ENCODE measurements at regions not wholly inside any gene's neighbourhood (a gene's known extent, or its start where the extent isn't known, plus 50 kb on each side); places are given as distances from the start of the nearest gene placed in this dataset.
A peak's percentile ranks its signal among the peaks of the same experiment; 100 is the strongest.
"Not testable (repeated sequence)": the region's sequence is repeated elsewhere in the genome, so short reads cannot be mapped to it uniquely, and the experiment has no call there.

GRCh38 chr2:131584380-131584779 is 56.7 kb downstream of the CCDC74A start:
- H3K4me2 ChIP-seq (ENCODE audit: low read depth, low read length, poor library complexity, severe bottlenecking), result no peak overlapping the region
- no peaks in the 10 kb centered on the region for H3K9me3 ChIP-seq (ENCODE audit: low read length)
- H3K79me2 ChIP-seq (ENCODE audit: low read length), result no peaks in the 10 kb centered on the region
- no peaks in the 10 kb centered on the region for H3K9me2 ChIP-seq (replicated peaks; ENCODE audit: insufficient read depth, low read length)
- DNase-seq, result no peak
- no peaks in the 10 kb centered on the region for H3K27me3 ChIP-seq (ENCODE audit: low read length)
- H3K36me3 ChIP-seq (ENCODE audit: insufficient read depth, low read length), result no peaks in the 10 kb centered on the region
- H2AFZ ChIP-seq (ENCODE audit: low read length), result no peak overlapping the region
- no peak overlapping the region for H3K9ac ChIP-seq (ENCODE audit: low read length)
- H3K27ac ChIP-seq (ENCODE audit: low read length), result no peak overlapping the region
- H3K4me3 ChIP-seq (ENCODE audit: low read length), result no peak overlapping the region
- peaks cover 27% of the 10 kb centered on the region for H3K4me1 ChIP-seq (ENCODE audit: low read length)
- no peaks in the 10 kb centered on the region for H4K20me1 ChIP-seq (ENCODE audit: insufficient read depth, low read depth, low read length)

DNA sequence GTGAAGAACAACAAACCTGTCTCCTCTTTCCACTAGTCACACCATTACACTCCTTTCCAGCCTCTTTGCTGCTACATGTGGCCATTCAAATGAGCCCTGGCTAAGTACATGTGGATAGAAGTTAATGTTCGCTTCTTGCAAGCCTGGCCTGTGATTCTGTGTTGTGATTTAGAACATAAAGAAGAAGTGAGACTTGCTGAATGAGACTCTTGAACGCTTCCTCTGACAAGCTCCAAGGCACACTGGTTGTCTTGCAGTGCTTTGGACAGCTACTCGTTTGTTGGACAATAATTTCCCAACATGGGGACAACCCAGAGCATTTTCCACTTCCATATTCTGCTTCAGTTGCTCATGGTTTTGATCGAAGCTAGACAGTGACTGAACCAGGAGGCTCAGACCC is 57.3 kb downstream of the CCDC74A start:
- H3K9ac ChIP-seq (ENCODE audit: low read length), result no peak overlapping the region
- H3K27ac ChIP-seq (ENCODE audit: low read length), result no peak overlapping the region
- H2AFZ ChIP-seq (ENCODE audit: low read length), result 0 out of 2 replicates have a peak overlapping the region, but pooled peaks have one; percentile 18
- no peak overlapping the region for H3K4me2 ChIP-seq (ENCODE audit: low read depth, low read length, poor library complexity, severe bottlenecking)
- H3K27me3 ChIP-seq (ENCODE audit: low read length), result no peaks in the 10 kb centered on the region
- no peaks in the 10 kb centered on the region for H3K79me2 ChIP-seq (ENCODE audit: low read length)
- H3K9me2 ChIP-seq (replicated peaks; ENCODE audit: insufficient read depth, low read length), result no peaks in the 10 kb centered on the region
- no peaks in the 10 kb centered on the region for H3K36me3 ChIP-seq (ENCODE audit: insufficient read depth, low read length)
- DNase-seq, result peak; percentile 66
- H4K20me1 ChIP-seq (ENCODE audit: insufficient read depth, low read depth, low read length), result no peaks in the 10 kb centered on the region
- no peaks in the 10 kb centered on the region for H3K9me3 ChIP-seq (ENCODE audit: low read length)
- H3K4me1 ChIP-seq (ENCODE audit: low read length), result peaks cover 27% of the 10 kb centered on the region
- no peak overlapping the region for H3K4me3 ChIP-seq (ENCODE audit: low read length)

DNA sequence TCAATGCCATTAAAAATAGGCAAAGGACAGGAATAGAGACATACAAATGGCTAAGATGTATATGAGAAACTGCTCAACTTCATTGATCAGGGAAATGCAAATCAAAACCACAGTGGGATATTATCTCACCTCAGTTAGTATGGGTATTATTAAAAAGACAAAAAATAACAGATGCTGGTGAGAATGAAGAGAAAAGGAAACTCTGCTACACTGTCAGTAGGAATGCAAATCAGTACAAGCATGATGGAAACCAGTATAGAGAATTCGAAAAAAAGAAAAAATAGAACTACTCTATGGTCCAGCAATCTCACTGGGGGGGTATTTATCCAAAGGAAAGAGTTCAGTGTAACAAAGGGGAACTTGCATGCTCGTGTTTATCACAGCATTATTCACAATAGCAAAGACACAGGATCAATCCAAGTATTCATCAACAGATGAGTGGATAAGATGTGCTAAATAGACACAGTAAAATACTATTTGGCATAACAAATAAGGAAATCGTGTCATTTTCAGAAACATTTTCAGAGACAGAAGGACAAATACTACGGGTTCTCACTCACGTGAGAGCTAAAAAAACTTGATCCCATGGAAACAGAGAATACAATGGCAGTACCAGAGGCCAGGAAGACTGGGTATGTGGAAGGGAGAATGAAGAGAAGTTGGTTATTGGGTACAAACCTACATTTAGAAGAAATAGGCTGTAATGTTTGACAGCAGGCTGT is 60.6 kb downstream of the CCDC74A start:
- H3K9me2 ChIP-seq (replicated peaks; ENCODE audit: insufficient read depth, low read length), result no peaks in the 10 kb centered on the region
- H3K4me1 ChIP-seq (ENCODE audit: low read length), result peaks cover 27% of the 10 kb centered on the region
- H3K4me3 ChIP-seq (ENCODE audit: low read length), result no peak overlapping the region
- no peaks in the 10 kb centered on the region for H4K20me1 ChIP-seq (ENCODE audit: insufficient read depth, low read depth, low read length)
- H3K27ac ChIP-seq (ENCODE audit: low read length), result no peak overlapping the region
- no peaks in the 10 kb centered on the region for H3K27me3 ChIP-seq (ENCODE audit: low read length)
- H3K36me3 ChIP-seq (ENCODE audit: insufficient read depth, low read length), result no peaks in the 10 kb centered on the region
- H2AFZ ChIP-seq (ENCODE audit: low read length), result no peak overlapping the region
- H3K9me3 ChIP-seq (ENCODE audit: low read length), result no peaks in the 10 kb centered on the region
- DNase-seq, result peak; percentile 57
- H3K9ac ChIP-seq (ENCODE audit: low read length), result no peak overlapping the region
- H3K79me2 ChIP-seq (ENCODE audit: low read length), result no peaks in the 10 kb centered on the region
- H3K4me2 ChIP-seq (ENCODE audit: low read depth, low read length, poor library complexity, severe bottlenecking), result peak overlapping the region; percentile 6

DNA sequence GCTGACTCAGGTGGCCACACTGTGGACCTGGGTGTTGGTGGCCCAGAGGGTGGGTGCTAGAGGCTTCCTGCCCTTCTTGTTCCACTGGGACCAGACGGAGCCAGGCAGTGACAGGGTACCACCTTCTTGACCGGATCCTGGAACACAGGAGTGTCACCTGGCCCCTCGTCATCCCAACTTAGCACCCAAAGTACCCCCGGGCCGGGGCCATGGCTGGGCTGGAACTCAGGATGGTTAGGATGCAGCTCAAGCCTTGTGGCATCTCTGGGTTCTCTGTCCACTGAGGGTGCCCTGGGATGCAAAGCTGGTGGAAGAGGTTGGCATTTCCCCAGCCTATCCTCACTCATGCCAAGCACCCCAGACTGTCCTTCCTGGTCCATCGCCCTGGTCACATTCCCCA is 61.4 kb downstream of the CCDC74A start:
- H3K27ac ChIP-seq (ENCODE audit: low read length); H3K9ac ChIP-seq (ENCODE audit: low read length); H3K4me3 ChIP-seq (ENCODE audit: low read length); H3K4me2 ChIP-seq (ENCODE audit: low read depth, low read length, poor library complexity, severe bottlenecking); DNase-seq; H3K9me2 ChIP-seq (replicated peaks; ENCODE audit: insufficient read depth, low read length); H3K27me3 ChIP-seq (ENCODE audit: low read length); H4K20me1 ChIP-seq (ENCODE audit: insufficient read depth, low read depth, low read length); H2AFZ ChIP-seq (ENCODE audit: low read length); H3K79me2 ChIP-seq (ENCODE audit: low read length); H3K9me3 ChIP-seq (ENCODE audit: low read length); H3K36me3 ChIP-seq (ENCODE audit: insufficient read depth, low read length): not testable (repeated sequence)
- H3K4me1 ChIP-seq (ENCODE audit: low read length), result peaks cover 27% of the 10 kb centered on the region

GRCh38 chr2:131590366-131590765 is 62.7 kb downstream of the CCDC74A start:
- H3K4me1 ChIP-seq (ENCODE audit: low read length), result peaks cover 15% of the 10 kb centered on the region
- no peak for DNase-seq
- no peak overlapping the region for H3K4me2 ChIP-seq (ENCODE audit: low read depth, low read length, poor library complexity, severe bottlenecking)

DNA sequence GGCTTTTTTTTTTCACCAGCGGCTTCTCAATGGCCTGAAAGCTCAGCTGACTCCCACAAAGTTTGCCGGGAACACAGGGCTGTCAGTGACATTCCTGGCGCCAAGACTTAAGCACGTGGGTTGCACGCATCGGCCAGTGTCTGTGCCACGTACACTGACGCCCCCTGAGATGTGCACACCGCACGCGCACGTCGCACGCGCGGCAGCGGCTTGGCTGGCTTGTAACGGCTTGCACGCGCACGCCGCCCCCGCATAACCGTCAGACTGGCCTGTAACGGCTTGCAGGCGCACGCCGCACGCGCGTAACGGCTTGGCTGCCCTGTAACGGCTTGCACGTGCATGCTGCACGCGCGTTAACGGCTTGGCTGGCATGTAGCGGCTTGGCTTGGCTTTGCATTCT is 63.2 kb downstream of the CCDC74A start:
- Histone ChIP-seq H3K36me3 (ENCODE audit: insufficient read depth, low read length) (no peaks in the 10 kb centered on the region), H3K79me2 (ENCODE audit: low read length) (no peaks in the 10 kb centered on the region), H3K9me3 (ENCODE audit: low read length) (no peaks in the 10 kb centered on the region), H3K4me3 (ENCODE audit: low read length) (no peak overlapping the region), H2AFZ (ENCODE audit: low read length) (no peak overlapping the region), H4K20me1 (ENCODE audit: insufficient read depth, low read depth, low read length) (no peaks in the 10 kb centered on the region), H3K9ac (ENCODE audit: low read length) (no peak overlapping the region), H3K4me1 (ENCODE audit: low read length) (peaks cover 15% of the 10 kb centered on the region), H3K9me2 (replicated peaks; ENCODE audit: insufficient read depth, low read length) (no peaks in the 10 kb centered on the region), H3K27ac (ENCODE audit: low read length) (no peak overlapping the region), H3K4me2 (ENCODE audit: low read depth, low read length, poor library complexity, severe bottlenecking) (no peak overlapping the region), H3K27me3 (ENCODE audit: low read length) (no peaks in the 10 kb centered on the region)
- DNase-seq, result no peak

More at GRCh38 chr2:131590366-131590765, 62.7 kb downstream of the CCDC74A start:
- H2AFZ ChIP-seq (ENCODE audit: low read length), result no peak overlapping the region
- no peak overlapping the region for H3K27ac ChIP-seq (ENCODE audit: low read length)
- H4K20me1 ChIP-seq (ENCODE audit: insufficient read depth, low read depth, low read length), result no peaks in the 10 kb centered on the region
- H3K36me3 ChIP-seq (ENCODE audit: insufficient read depth, low read length), result no peaks in the 10 kb centered on the region
- no peaks in the 10 kb centered on the region for H3K9me3 ChIP-seq (ENCODE audit: low read length)
- H3K4me3 ChIP-seq (ENCODE audit: low read length), result no peak overlapping the region
- no peak overlapping the region for H3K9ac ChIP-seq (ENCODE audit: low read length)
- no peaks in the 10 kb centered on the region for H3K79me2 ChIP-seq (ENCODE audit: low read length)
- H3K27me3 ChIP-seq (ENCODE audit: low read length), result no peaks in the 10 kb centered on the region
- H3K9me2 ChIP-seq (replicated peaks; ENCODE audit: insufficient read depth, low read length), result no peaks in the 10 kb centered on the region

DNA sequence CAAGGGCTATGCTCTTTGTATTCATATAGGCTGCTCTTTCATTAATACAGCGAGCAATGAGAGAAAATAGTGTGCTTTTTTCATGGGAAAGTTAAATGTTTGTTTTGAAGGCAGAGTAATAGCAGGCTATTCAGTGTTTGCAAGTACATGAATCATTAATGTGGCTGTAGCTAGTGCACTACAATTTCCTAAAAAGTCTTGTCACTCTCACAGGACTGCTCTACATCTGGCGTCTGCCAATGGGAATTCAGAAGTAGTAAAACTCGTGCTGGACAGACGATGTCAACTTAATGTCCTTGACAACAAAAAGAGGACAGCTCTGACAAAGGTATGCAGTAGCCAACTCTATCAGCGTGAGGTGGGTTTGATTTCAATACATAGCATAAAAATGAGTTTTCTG is 68.9 kb downstream of the CCDC74A start:
- not testable (repeated sequence) for H3K27me3 ChIP-seq (ENCODE audit: low read length); H3K4me2 ChIP-seq (ENCODE audit: low read depth, low read length, poor library complexity, severe bottlenecking); H3K79me2 ChIP-seq (ENCODE audit: low read length); H3K9me2 ChIP-seq (replicated peaks; ENCODE audit: insufficient read depth, low read length); H3K36me3 ChIP-seq (ENCODE audit: insufficient read depth, low read length); H3K4me3 ChIP-seq (ENCODE audit: low read length); H3K9me3 ChIP-seq (ENCODE audit: low read length); H2AFZ ChIP-seq (ENCODE audit: low read length); H4K20me1 ChIP-seq (ENCODE audit: insufficient read depth, low read depth, low read length); H3K27ac ChIP-seq (ENCODE audit: low read length); DNase-seq; H3K4me1 ChIP-seq (ENCODE audit: low read length); H3K9ac ChIP-seq (ENCODE audit: low read length)

GRCh38 chr2:131602444-131602843 is 74.8 kb downstream of the CCDC74A start:
- H3K9me3 ChIP-seq (ENCODE audit: low read length); H4K20me1 ChIP-seq (ENCODE audit: insufficient read depth, low read depth, low read length); H2AFZ ChIP-seq (ENCODE audit: low read length); H3K27ac ChIP-seq (ENCODE audit: low read length); H3K4me3 ChIP-seq (ENCODE audit: low read length); H3K36me3 ChIP-seq (ENCODE audit: insufficient read depth, low read length); H3K9me2 ChIP-seq (replicated peaks; ENCODE audit: insufficient read depth, low read length); H3K79me2 ChIP-seq (ENCODE audit: low read length); H3K9ac ChIP-seq (ENCODE audit: low read length); H3K27me3 ChIP-seq (ENCODE audit: low read length): not testable (repeated sequence)
- peak; percentile 47 for DNase-seq
- peak overlapping the region; percentile 36 for H3K4me2 ChIP-seq (ENCODE audit: low read depth, low read length, poor library complexity, severe bottlenecking)
- H3K4me1 ChIP-seq (ENCODE audit: low read length), result peaks cover 14% of the 10 kb centered on the region
